ENCODE measurements at regions not wholly inside any gene's neighbourhood (a gene's known extent, or its start where the extent isn't known, plus 50 kb on each side); places are given as distances from the start of the nearest gene placed in this dataset.

GRCh38 chr6:141467881-141468280 is 664.8 kb upstream of the GJE1 start:
- intact Hi-C loops (cut with DNase I): no loop called here
- Histone ChIP-seq H3K27ac (no peak overlapping the region), H3K36me3 (replicated peaks in 1 of 2) (no peaks in the 10 kb centered on the region), H3K4me3 (no peak overlapping the region), H3K27me3 (no peaks in the 10 kb centered on the region), H3K4me1 (replicated peaks in 1 of 2) (no peaks in the 10 kb centered on the region), H3K9me3 (replicated peaks in 1 of 3) (no peaks in the 10 kb centered on the region)
- no peak for DNase-seq
- TF ChIP-seq POLR2A (IDR thresholded peaks at IDR 0.05): no peak
- TF ChIP-seq CTCF (IDR thresholded peaks at IDR 0.05): no peak

- Histone ChIP-seq H3K4me3 (no peak overlapping the region), H3K27ac (no peak overlapping the region), H3K36me3 (replicated peaks in 1 of 2) (no peaks in the 10 kb centered on the region), H3K27me3 (no peaks in the 10 kb centered on the region), H3K9me3 (replicated peaks in 1 of 3) (no peaks in the 10 kb centered on the region), H3K4me1 (replicated peaks in 1 of 2) (no peaks in the 10 kb centered on the region)
- intact Hi-C loops (cut with DNase I): no loop called here
- no peak for DNase-seq
- 64 to 81% (median 74%) methylated on average over 1 of the region's 1 CpG for WGBS, 4 donors
- TF ChIP-seq POLR2A (IDR thresholded peaks at IDR 0.05) (no peak), CTCF (IDR thresholded peaks at IDR 0.05) (no peak)
Measured at GRCh38 chr6:141467041-141467440, 665.7 kb upstream of the GJE1 start.

DNA sequence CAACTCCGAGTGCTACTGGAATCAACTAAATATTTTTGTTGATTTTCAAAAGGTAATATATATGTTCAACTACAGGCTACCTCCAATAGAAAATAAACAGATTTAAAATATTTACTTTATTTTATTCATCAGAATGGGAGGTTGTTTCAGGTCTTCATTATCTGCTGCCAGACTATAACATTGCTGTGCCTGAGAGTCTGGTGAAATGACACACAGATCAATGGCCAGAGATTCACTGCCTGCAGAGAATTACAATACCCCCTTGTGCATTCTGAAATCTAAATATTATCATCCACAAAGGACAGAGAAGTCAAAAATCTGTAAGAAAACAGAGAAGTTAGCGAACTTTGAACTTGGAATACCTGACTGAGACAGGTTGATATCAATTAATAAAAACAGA is 667.8 kb upstream of the GJE1 start:
- 75 to 90% (median 83%) methylated on average over 2 of the region's 2 CpGs for WGBS, 4 donors
- Histone ChIP-seq H3K9me3 (replicated peaks in 1 of 3) (no peaks in the 10 kb centered on the region), H3K27me3 (no peaks in the 10 kb centered on the region), H3K4me3 (no peak overlapping the region), H3K27ac (no peak overlapping the region), H3K4me1 (replicated peaks in 1 of 2) (no peaks in the 10 kb centered on the region), H3K36me3 (replicated peaks in 1 of 2) (no peaks in the 10 kb centered on the region)
- no peak for DNase-seq
- intact Hi-C loops (cut with DNase I): no loop called here
- TF ChIP-seq CTCF (IDR thresholded peaks at IDR 0.05) (no peak), POLR2A (IDR thresholded peaks at IDR 0.05) (no peak)

GRCh38 chr6:141464490-141464889 is 668.2 kb upstream of the GJE1 start:
- intact Hi-C loops (cut with DNase I): no loop called here
- WGBS, 4 donors: 34 to 65% (median 42%) methylated on average over 2 of the region's 2 CpGs
- H3K27ac ChIP-seq: no peak overlapping the region
- H3K9me3 ChIP-seq (replicated peaks in 1 of 3): no peaks in the 10 kb centered on the region
- no peaks in the 10 kb centered on the region for H3K36me3 ChIP-seq (replicated peaks in 1 of 2)
- DNase-seq: no peak
- no peaks in the 10 kb centered on the region for H3K27me3 ChIP-seq
- TF ChIP-seq POLR2A (IDR thresholded peaks at IDR 0.05) (no peak), CTCF (IDR thresholded peaks at IDR 0.05) (no peak)
- no peaks in the 10 kb centered on the region for H3K4me1 ChIP-seq (replicated peaks in 1 of 2)
- no peak overlapping the region for H3K4me3 ChIP-seq
